ENCODE measurements at regions not wholly inside any gene's neighbourhood (a gene's known extent, or its start where the extent isn't known, plus 50 kb on each side); places are given as distances from the start of the nearest gene placed in this dataset.
"Not testable (repeated sequence)": the region's sequence is repeated elsewhere in the genome, so short reads cannot be mapped to it uniquely, and the experiment has no call there.

GRCh38 chr4:79850626-79851025 is 222.4 kb downstream of the ANTXR2 start:
- no peaks in the 10 kb centered on the region for H3K36me3 Mint-ChIP-seq
- H3K27ac Mint-ChIP-seq = no peak overlapping the region
- DNase-seq (ENCODE audit: low spot score) (no peak), ATAC-seq (no peak)
- no peaks in the 10 kb centered on the region for H3K27me3 Mint-ChIP-seq
- H3K4me3 Mint-ChIP-seq = no peak overlapping the region
- H3K9me3 Mint-ChIP-seq = no peaks in the 10 kb centered on the region
- no peaks in the 10 kb centered on the region for H3K4me1 Mint-ChIP-seq (ENCODE audit: low read depth in 2 of 2)

GRCh38 chr4:79848329-79848728 is 224.7 kb downstream of the ANTXR2 start:
- ATAC-seq (no peak), DNase-seq (ENCODE audit: low spot score) (no peak)
- Mint-ChIP-seq H3K27me3 (no peaks in the 10 kb centered on the region), H3K27ac (no peak overlapping the region), H3K9me3 (peaks cover 4% of the 10 kb centered on the region), H3K36me3 (peaks cover 8% of the 10 kb centered on the region), H3K4me3 (no peak overlapping the region), H3K4me1 (ENCODE audit: low read depth in 2 of 2) (no peaks in the 10 kb centered on the region)

- Mint-ChIP-seq H3K9me3 (peaks cover 4% of the 10 kb centered on the region), H3K4me3 (no peak overlapping the region), H3K36me3 (peaks cover 8% of the 10 kb centered on the region), H3K27ac (no peak overlapping the region), H3K27me3 (no peaks in the 10 kb centered on the region), H3K4me1 (ENCODE audit: low read depth in 2 of 2) (no peaks in the 10 kb centered on the region)
- DNase-seq (ENCODE audit: low spot score) (no peak), ATAC-seq (no peak)
Observed at GRCh38 chr4:79847411-79847810, 225.6 kb downstream of the ANTXR2 start.

DNA sequence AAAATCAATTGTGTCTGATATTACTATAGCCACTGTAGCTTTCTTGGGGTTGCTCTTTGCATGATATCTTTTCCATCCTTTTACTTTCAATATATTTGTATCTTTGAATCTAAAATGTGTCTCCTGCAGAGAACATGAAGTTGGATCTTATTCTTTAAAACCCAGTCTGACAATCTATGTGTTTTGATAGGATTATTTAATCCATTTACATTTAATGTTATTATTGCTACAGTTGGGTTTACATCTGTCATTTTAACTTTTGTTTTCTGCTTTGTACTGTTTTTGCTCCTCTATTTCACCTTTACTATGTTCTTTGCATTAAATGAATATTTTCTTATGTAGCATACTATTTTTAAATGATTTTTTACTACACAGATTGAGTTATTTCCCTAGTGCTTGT is 230.9 kb downstream of the ANTXR2 start:
- Mint-ChIP-seq H3K36me3 (peaks cover 8% of the 10 kb centered on the region), H3K27ac (no peak overlapping the region), H3K4me1 (ENCODE audit: low read depth in 2 of 2) (no peaks in the 10 kb centered on the region), H3K27me3 (no peaks in the 10 kb centered on the region), H3K4me3 (no peak overlapping the region), H3K9me3 (peaks cover 9% of the 10 kb centered on the region)
- DNase-seq (ENCODE audit: low spot score) (no peak), ATAC-seq (no peak)

- ATAC-seq = no peak
- H3K4me1 Mint-ChIP-seq (ENCODE audit: low read depth in 2 of 2) = no peaks in the 10 kb centered on the region
- no peak overlapping the region for H3K4me3 Mint-ChIP-seq
Observed at GRCh38 chr4:79833857-79834256, 239.2 kb downstream of the ANTXR2 start.

GRCh38 chr4:79831701-79832514 is 241.1 kb downstream of the ANTXR2 start:
- no peaks in the 10 kb centered on the region for H3K4me1 Mint-ChIP-seq (ENCODE audit: low read depth in 2 of 2)
- H3K36me3 Mint-ChIP-seq = no peaks in the 10 kb centered on the region
- ATAC-seq (no peak), DNase-seq (ENCODE audit: low spot score) (no peak)
- no peak overlapping the region for H3K27ac Mint-ChIP-seq
- peaks cover 11% of the 10 kb centered on the region for H3K9me3 Mint-ChIP-seq
- no peaks in the 10 kb centered on the region for H3K27me3 Mint-ChIP-seq
- H3K4me3 Mint-ChIP-seq = no peak overlapping the region

More at GRCh38 chr4:79833857-79834256, 239.2 kb downstream of the ANTXR2 start:
- Mint-ChIP-seq H3K9me3 (peaks cover 7% of the 10 kb centered on the region), H3K36me3 (no peaks in the 10 kb centered on the region), H3K27me3 (no peaks in the 10 kb centered on the region), H3K27ac (no peak overlapping the region)
- DNase-seq (ENCODE audit: low spot score) = no peak

DNA sequence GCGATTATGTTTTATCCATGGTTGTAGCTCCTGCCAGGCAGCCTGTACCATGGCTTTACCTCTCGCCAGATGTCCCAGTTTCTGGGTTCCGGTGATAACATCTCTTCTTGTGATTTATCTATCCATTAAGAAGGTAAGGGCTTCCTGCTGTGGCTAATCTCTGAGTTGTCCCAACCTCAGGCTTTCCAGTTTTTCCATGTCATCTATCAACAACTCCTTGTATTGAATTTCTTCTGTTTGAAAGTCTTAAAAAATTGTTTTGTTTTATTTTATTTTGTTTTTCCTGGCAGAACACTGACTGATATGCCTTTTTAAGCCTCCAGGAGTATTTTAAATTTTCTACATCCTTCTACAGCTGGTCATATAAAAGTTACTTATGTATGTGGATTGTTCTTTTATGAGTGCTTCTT is 241.9 kb downstream of the ANTXR2 start:
- ATAC-seq (no peak), DNase-seq (ENCODE audit: low spot score) (no peak)
- Mint-ChIP-seq H3K27ac (no peak overlapping the region), H3K4me1 (ENCODE audit: low read depth in 2 of 2) (no peaks in the 10 kb centered on the region), H3K9me3 (peaks cover 5% of the 10 kb centered on the region), H3K4me3 (no peak overlapping the region), H3K27me3 (no peaks in the 10 kb centered on the region), H3K36me3 (no peaks in the 10 kb centered on the region)

DNA sequence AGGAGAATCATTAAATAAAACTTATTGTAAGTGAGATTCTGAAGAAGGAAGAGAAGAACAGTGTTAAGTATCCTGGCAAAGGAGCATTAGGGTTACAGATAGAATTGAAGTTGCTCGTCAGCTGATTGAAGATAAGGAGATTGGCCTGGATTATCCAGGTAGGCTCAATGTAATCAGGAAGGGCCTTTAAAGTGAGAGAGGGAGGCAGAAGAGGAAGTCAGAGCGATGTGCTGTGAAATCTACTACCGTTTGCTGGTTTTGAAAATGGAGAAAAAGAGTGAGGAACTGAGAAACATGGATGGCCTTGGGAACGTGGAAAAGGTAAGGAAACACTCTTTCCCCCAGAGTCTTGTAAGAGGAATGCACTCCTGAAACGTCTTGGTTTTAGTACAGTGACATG is 245.7 kb downstream of the ANTXR2 start:
- Mint-ChIP-seq H3K4me3 (no peak overlapping the region), H3K36me3 (no peaks in the 10 kb centered on the region), H3K9me3 (peaks cover 8% of the 10 kb centered on the region), H3K27me3 (no peaks in the 10 kb centered on the region), H3K4me1 (ENCODE audit: low read depth in 2 of 2) (no peaks in the 10 kb centered on the region), H3K27ac (no peak overlapping the region)
- ATAC-seq (no peak), DNase-seq (ENCODE audit: low spot score) (no peak)

DNA sequence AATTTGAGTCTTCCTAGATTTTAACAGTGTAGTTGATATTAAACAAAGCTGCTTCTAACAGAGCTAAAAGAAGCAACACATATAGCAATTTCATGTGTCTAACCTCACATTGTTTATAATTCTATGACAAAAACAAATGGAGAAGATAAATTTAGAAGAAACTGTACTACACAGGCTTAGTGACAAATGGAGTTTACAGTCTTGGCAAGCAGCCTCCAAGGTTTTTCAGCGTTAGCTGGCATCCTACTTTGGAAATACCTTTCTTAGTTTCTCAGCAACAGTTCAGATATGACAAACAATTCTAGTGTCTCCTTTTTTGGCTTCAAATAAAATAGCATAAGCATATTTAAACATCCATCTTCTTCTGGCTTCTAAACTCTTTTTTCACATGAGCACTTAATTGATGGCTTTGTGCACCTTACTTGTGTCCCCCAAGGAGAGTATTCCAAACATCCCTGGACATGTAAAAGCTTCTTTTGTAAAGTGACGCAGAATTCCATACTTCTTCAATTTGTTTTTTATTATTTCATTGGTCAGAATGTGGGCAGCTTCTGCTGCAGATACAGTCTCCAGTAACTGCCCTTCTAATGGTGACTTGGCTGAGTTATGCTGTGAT is 249.8 kb downstream of the ANTXR2 start:
- H3K9me3 Mint-ChIP-seq = peaks cover 12% of the 10 kb centered on the region
- H3K27me3 Mint-ChIP-seq = no peaks in the 10 kb centered on the region
- no peak for ATAC-seq
- no peak for DNase-seq (ENCODE audit: low spot score)
- no peaks in the 10 kb centered on the region for H3K36me3 Mint-ChIP-seq
- H3K4me3 Mint-ChIP-seq = no peak overlapping the region
- no peaks in the 10 kb centered on the region for H3K4me1 Mint-ChIP-seq (ENCODE audit: low read depth in 2 of 2)
- no peak overlapping the region for H3K27ac Mint-ChIP-seq

- Mint-ChIP-seq H3K9me3 (peaks cover 7% of the 10 kb centered on the region), H3K4me3 (no peak overlapping the region)
Observed at GRCh38 chr4:79820427-79820826, 252.6 kb downstream of the ANTXR2 start.

DNA sequence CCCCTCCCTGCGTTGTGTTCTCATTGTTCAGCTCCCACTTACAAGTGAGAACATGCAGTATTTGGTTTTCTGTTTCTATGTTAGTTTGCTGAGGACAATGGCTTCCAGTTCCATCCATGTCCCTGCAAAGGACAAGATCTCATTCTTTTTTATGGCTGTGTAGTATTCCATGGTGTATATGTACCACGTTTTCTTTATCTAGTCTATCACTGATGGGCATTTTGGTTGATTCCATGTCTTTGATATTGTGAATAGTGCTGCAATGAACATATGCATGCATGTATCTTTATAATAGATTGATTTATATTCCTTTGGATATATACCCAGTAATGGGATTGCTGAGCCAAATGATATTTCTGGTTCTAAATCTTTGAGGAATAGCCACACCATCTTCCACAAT is 265.1 kb downstream of the ANTXR2 start:
- not testable (repeated sequence) for ATAC-seq; H3K4me1 Mint-ChIP-seq (ENCODE audit: low read depth in 2 of 2); H3K4me3 Mint-ChIP-seq; H3K9me3 Mint-ChIP-seq; H3K27me3 Mint-ChIP-seq; H3K36me3 Mint-ChIP-seq; DNase-seq (ENCODE audit: low spot score); H3K27ac Mint-ChIP-seq

More at GRCh38 chr4:79820427-79820826, 252.6 kb downstream of the ANTXR2 start:
- DNase-seq (ENCODE audit: low spot score) (no peak), ATAC-seq (peak in 1 of 2 donors; percentile 57)
- H3K4me1 Mint-ChIP-seq (ENCODE audit: low read depth in 2 of 2) = no peaks in the 10 kb centered on the region
- no peaks in the 10 kb centered on the region for H3K27me3 Mint-ChIP-seq
- no peaks in the 10 kb centered on the region for H3K36me3 Mint-ChIP-seq
- H3K27ac Mint-ChIP-seq = no peak overlapping the region

DNA sequence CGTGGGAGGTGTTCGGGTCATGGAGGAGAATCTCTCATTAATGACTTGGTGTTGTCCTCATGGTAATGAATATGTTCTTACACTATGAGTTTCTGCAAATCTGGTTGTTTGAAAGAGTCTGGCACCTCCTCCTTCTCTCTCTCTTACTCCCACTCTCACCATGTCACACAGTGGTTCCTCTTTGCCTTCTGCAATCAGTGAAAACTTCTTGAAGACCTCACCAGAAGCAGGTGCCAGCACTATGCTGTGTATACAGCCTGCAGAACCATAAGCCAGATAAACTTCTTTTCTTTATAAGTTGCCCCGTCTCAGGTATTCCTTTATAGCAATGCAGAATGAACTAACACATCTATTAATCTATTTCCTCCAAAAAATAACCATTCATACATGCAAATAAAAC is 275.0 kb downstream of the ANTXR2 start:
- Mint-ChIP-seq H3K27me3 (no peaks in the 10 kb centered on the region), H3K9me3 (no peaks in the 10 kb centered on the region), H3K36me3 (no peaks in the 10 kb centered on the region), H3K4me1 (ENCODE audit: low read depth in 2 of 2) (no peaks in the 10 kb centered on the region), H3K27ac (no peak overlapping the region), H3K4me3 (no peak overlapping the region)
- ATAC-seq = no peak
- no peak for DNase-seq (ENCODE audit: low spot score)

GRCh38 chr4:79796948-79797347 is 276.1 kb downstream of the ANTXR2 start:
- ATAC-seq = no peak
- peaks cover under 1% of the 10 kb centered on the region for H3K9me3 Mint-ChIP-seq
- no peak overlapping the region for H3K27ac Mint-ChIP-seq
- H3K27me3 Mint-ChIP-seq = no peaks in the 10 kb centered on the region
- H3K36me3 Mint-ChIP-seq = no peaks in the 10 kb centered on the region
- no peak for DNase-seq (ENCODE audit: low spot score)
- no peaks in the 10 kb centered on the region for H3K4me1 Mint-ChIP-seq (ENCODE audit: low read depth in 2 of 2)
- H3K4me3 Mint-ChIP-seq = no peak overlapping the region

DNA sequence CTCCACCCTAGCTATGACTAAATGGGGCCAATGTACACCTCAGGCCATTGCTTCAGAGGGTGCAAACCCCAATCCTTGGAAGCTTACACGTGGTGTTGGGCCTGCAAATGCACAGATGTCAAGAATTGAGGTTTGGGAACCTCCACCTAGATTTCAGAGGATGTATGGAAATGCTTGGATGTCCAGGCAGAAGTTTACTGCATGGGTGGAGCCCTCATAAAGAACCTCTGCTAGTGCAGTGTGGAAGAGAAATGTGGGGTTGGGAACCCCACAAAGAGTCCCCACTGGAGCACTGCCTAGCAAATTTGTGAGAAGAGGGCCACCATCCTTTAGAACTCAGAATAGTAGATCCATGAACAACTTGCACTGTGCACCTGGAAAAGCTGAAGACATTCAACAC is 284.1 kb downstream of the ANTXR2 start:
- no peak overlapping the region for H3K4me3 Mint-ChIP-seq
- H3K36me3 Mint-ChIP-seq = peaks cover 11% of the 10 kb centered on the region
- H3K9me3 Mint-ChIP-seq = peaks cover 15% of the 10 kb centered on the region
- no peaks in the 10 kb centered on the region for H3K27me3 Mint-ChIP-seq
- no peak for DNase-seq (ENCODE audit: low spot score)
- H3K27ac Mint-ChIP-seq = no peak overlapping the region
- ATAC-seq = no peak
- H3K4me1 Mint-ChIP-seq (ENCODE audit: low read depth in 2 of 2) = no peaks in the 10 kb centered on the region

Data from natural killer cell treated with Interleukin-12 subunit alpha and Interleukin-12 subunit beta and Interleukin-15 and Interleukin-18, amount 100 ng/mL, for 72 hours (primary cell).